ENCODE measurements at regions not wholly inside any gene's neighbourhood (a gene's known extent, or its start where the extent isn't known, plus 50 kb on each side); places are given as distances from the start of the nearest gene placed in this dataset.
"Not testable (repeated sequence)": the region's sequence is repeated elsewhere in the genome, so short reads cannot be mapped to it uniquely, and the experiment has no call there.

GRCh38 chr4:27414887-27415731, 554.5 kb downstream of the STIM2 start:
- H3K27ac ChIP-seq, result no peak overlapping the region
- TF ChIP-seq, protein P1, sequence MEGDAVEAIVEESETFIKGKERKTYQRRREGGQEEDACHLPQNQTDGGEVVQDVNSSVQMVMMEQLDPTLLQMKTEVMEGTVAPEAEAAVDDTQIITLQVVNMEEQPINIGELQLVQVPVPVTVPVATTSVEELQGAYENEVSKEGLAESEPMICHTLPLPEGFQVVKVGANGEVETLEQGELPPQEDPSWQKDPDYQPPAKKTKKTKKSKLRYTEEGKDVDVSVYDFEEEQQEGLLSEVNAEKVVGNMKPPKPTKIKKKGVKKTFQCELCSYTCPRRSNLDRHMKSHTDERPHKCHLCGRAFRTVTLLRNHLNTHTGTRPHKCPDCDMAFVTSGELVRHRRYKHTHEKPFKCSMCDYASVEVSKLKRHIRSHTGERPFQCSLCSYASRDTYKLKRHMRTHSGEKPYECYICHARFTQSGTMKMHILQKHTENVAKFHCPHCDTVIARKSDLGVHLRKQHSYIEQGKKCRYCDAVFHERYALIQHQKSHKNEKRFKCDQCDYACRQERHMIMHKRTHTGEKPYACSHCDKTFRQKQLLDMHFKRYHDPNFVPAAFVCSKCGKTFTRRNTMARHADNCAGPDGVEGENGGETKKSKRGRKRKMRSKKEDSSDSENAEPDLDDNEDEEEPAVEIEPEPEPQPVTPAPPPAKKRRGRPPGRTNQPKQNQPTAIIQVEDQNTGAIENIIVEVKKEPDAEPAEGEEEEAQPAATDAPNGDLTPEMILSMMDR (IDR thresholded peaks at IDR 0.05), result no peak
- TF ChIP-seq POLR2A (IDR thresholded peaks at IDR 0.05), result no peak
- no peaks in the 10 kb centered on the region for H3K27me3 ChIP-seq
- H3K4me1 ChIP-seq, result no peaks in the 10 kb centered on the region
- no peak for DNase-seq
- H3K36me3 ChIP-seq, result no peaks in the 10 kb centered on the region
- no peaks in the 10 kb centered on the region for H3K9me3 ChIP-seq
- H3K4me3 ChIP-seq, result no peak overlapping the region

DNA sequence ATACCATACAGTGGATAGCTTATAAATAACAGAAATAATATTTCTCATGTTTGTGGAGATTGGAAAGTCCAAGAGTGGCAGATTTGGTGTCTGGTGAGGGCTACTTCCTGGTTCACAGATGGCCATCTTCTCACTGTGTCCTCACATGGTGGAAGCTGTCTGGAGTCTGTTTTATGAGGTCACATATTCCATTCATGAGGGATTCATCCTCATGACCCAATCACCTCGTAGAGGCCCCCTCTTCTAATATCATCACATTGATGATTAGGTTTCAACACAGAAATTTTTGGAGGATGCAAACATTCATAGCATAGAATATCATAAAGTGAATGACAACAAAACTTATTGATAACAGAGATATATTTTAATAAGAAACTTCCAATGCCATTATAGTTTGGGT, 568.0 kb downstream of the STIM2 start:
- H3K9me3 ChIP-seq, result no peaks in the 10 kb centered on the region

DNA sequence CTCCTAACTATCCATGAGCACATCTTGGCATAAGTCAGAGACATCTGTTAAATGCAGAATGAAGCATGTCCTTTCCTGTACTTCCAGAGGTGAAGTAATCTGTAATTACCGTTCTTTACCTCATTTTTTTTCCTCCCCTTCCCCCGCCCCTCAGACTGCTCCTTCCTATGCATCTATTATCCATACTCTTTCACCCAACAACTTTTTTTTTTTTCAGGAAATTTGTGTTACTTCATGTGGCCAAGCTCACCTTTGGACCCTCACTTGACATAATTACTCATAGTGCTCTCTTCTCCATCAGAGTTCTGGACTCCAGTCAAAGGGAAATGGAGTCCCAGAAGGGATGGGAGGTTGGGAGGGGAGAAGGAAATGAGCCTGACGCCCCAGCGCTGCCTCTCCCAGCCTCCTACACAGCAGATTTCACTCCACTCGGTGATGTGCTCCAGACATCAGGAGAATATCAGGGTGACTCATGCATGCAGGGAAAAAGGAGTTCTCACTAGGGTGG, 568.8 kb downstream of the STIM2 start:
- TF ChIP-seq, protein P1 (IDR thresholded peaks at IDR 0.05), result no peak
- no peak for TF ChIP-seq POLR2A (IDR thresholded peaks at IDR 0.05)
- no peaks in the 10 kb centered on the region for H3K27me3 ChIP-seq
- no peaks in the 10 kb centered on the region for H3K36me3 ChIP-seq
- H3K9me3 ChIP-seq, result no peaks in the 10 kb centered on the region
- no peak for DNase-seq
- no peaks in the 10 kb centered on the region for H3K4me1 ChIP-seq
- H3K27ac ChIP-seq, result no peak overlapping the region
- H3K4me3 ChIP-seq, result no peak overlapping the region

More for the DNA sequence above, 568.0 kb downstream of the STIM2 start:
- H3K27me3 ChIP-seq, result no peaks in the 10 kb centered on the region
- H3K4me3 ChIP-seq, result no peak overlapping the region
- H3K4me1 ChIP-seq, result no peaks in the 10 kb centered on the region
- no peak for DNase-seq
- no peak overlapping the region for H3K27ac ChIP-seq
- TF ChIP-seq POLR2A (IDR thresholded peaks at IDR 0.05), result no peak
- TF ChIP-seq, protein P1 (IDR thresholded peaks at IDR 0.05), result no peak
- no peaks in the 10 kb centered on the region for H3K36me3 ChIP-seq

GRCh38 chr4:27442146-27442545, 581.5 kb downstream of the STIM2 start:
- no peak for DNase-seq
- no peaks in the 10 kb centered on the region for H3K9me3 ChIP-seq
- H3K27ac ChIP-seq, result no peak overlapping the region
- H3K36me3 ChIP-seq, result no peaks in the 10 kb centered on the region
- no peaks in the 10 kb centered on the region for H3K27me3 ChIP-seq
- no peak overlapping the region for H3K4me3 ChIP-seq
- no peaks in the 10 kb centered on the region for H3K4me1 ChIP-seq
- no peak for TF ChIP-seq POLR2A (IDR thresholded peaks at IDR 0.05)
- TF ChIP-seq, protein P1 (IDR thresholded peaks at IDR 0.05), result no peak

GRCh38 chr4:27442661-27443060, 582.0 kb downstream of the STIM2 start:
- H3K4me1 ChIP-seq, H3K9me3 ChIP-seq, H3K27ac ChIP-seq, H3K27me3 ChIP-seq, DNase-seq, H3K4me3 ChIP-seq, H3K36me3 ChIP-seq: not testable (repeated sequence)

- TF ChIP-seq, protein P1 (IDR thresholded peaks at IDR 0.05), result no peak
- TF ChIP-seq POLR2A (IDR thresholded peaks at IDR 0.05), result no peak
- no peaks in the 10 kb centered on the region for H3K27me3 ChIP-seq
- H3K27ac ChIP-seq, result no peak overlapping the region
Observed at GRCh38 chr4:27463816-27464215, 603.2 kb downstream of the STIM2 start.

More at GRCh38 chr4:27463816-27464215, 603.2 kb downstream of the STIM2 start:
- H3K36me3 ChIP-seq, result no peaks in the 10 kb centered on the region
- H3K4me1 ChIP-seq, result no peaks in the 10 kb centered on the region
- H3K9me3 ChIP-seq, result no peaks in the 10 kb centered on the region
- H3K4me3 ChIP-seq, result no peak overlapping the region
- no peak for DNase-seq
